ENCODE measurements at regions not wholly inside any gene's neighbourhood (a gene's known extent, or its start where the extent isn't known, plus 50 kb on each side); places are given as distances from the start of the nearest gene placed in this dataset.

DNA sequence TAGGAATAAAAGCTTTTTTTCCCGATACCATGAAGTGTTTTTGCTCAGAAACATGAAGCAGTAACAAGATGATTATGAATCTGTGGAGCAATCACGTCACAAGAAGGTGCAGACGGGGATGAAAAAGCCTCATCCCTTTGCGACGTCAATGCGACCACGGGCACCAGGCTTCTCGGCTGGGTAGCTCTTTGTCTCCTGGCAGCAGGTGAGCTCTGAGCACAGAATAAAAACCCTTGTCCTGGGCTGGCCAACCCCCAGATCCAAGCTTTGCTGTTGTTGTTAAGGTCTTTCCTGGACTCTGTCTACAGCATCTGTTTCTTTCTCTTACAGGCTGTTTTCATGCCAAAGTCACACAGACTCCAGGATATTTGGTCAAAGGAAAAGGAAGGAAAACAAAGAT, 113.8 kb downstream of the ANKRD18B start:
- no peak for TF ChIP-seq SUZ12 (IDR thresholded peaks at IDR 0.05; ENCODE audit: extremely low read depth, insufficient read depth, insufficient read length)
- no peak for TF ChIP-seq YY1 (IDR thresholded peaks at IDR 0.05; ENCODE audit: insufficient read depth, insufficient read length)

All from NT2/D1 (cell line).